ENCODE measurements at regions not wholly inside any gene's neighbourhood (a gene's known extent, or its start where the extent isn't known, plus 50 kb on each side); places are given as distances from the start of the nearest gene placed in this dataset.
"Not testable (repeated sequence)": the region's sequence is repeated elsewhere in the genome, so short reads cannot be mapped to it uniquely, and the experiment has no call there.

- no peak for DNase-seq (ENCODE audit: low read depth, low spot score)
Observed at GRCh38 chr6:166806962-166807757, 149.2 kb downstream of the RNASET2 start.

DNA sequence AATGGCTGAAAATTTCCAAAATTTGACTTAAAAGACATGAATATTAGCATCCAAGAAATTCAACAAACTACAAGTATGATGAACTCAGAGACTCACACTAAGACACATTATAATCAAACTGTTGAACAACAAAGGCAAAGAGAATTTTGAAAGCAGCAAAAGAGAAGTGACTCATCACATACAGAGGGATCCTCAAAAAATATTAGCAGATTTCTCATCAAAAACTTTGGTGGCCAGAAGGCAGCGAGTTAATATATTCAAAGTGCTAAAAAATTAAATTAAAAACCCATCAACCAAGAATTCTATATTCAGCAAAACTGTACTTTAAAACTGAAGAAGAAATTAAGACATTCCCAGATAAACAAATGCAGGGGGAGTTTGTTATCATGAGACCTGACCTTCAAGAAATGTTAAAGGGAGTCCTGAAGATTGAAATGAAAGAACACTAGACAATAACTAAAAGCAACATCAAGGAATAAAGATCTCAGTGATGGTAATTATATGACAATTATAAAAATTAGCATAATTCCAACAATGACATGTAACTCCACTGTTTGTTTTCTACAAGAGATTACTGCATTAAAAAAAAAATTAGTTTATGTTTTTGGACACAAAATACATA, 150.0 kb downstream of the RNASET2 start:
- no peak for DNase-seq (ENCODE audit: low read depth, low spot score)

GRCh38 chr6:166803471-166803870, 152.9 kb downstream of the RNASET2 start:
- DNase-seq (ENCODE audit: low read depth, low spot score): no peak

DNA sequence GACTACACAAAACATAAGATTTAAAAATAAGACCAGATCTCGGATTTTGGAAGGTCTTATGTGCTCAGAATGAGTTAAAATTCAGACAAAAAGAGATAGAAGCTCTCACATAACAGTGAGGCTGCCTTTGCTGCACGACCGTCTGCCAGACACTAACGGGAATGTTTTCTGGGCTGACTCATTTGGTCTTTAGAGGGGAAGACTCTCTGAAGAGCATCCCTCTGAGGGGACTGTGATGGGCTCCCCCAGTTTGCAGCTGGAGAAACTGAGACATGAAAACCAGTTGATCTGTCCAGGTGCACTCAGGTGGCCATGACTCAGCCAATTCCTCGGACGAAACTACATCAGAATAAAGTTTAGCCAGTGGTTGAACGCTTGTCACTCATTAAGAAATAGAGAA, 153.9 kb downstream of the RNASET2 start:
- DNase-seq (ENCODE audit: low read depth, low spot score): no peak

- no peak for DNase-seq (ENCODE audit: low read depth, low spot score)
Observed at GRCh38 chr6:166800137-166800536, 156.2 kb downstream of the RNASET2 start.

- DNase-seq (ENCODE audit: low read depth, low spot score): no peak
Observed at GRCh38 chr6:166798652-166799051, 157.7 kb downstream of the RNASET2 start.

- no peak for DNase-seq (ENCODE audit: low read depth, low spot score)
Observed at GRCh38 chr6:166796610-166797009, 159.7 kb downstream of the RNASET2 start.

DNA sequence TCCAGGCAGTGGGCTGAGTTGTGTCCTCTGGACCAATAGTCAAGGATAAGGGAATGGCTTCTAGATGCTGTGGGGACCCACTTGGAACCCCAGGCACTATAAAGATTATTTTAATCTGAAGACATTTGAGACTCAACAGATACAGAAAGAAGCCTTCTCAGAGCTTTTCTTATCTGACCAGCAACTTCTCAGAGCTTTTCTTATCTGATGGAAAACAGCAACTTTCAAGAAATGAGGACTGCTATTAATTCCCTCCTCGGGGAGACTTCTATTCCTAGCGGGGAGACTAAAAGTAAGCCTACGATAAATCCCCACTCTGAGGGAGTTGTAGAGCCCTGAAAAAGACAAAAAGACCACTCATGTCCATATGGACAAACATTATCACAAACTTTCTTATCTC, 160.5 kb downstream of the RNASET2 start:
- no peak for DNase-seq (ENCODE audit: low read depth, low spot score)

DNA sequence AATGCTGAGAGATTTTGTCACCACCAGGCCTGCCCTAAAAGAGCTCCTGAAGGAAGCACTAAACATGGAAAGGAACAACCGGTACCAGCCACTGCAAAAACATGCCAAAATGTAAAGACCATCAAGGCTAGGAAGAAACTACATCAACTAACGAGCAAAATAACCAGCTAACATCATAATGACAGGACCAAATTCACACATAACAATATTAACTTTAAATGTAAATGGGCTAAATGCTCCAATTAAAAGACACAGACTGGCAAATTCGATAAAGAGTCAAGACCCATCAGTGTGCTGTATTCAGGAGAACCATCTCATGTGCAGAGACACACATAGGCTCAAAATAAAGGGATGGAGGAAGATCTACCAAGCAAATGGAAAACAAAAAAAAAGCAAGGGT, 163.8 kb upstream of the RPS6KA2 start:
- not testable (repeated sequence) for DNase-seq (ENCODE audit: low read depth, low spot score)

- not testable (repeated sequence) for DNase-seq (ENCODE audit: low read depth, low spot score)
Observed at GRCh38 chr6:166788846-166789529, 161.9 kb upstream of the RPS6KA2 start.

DNA sequence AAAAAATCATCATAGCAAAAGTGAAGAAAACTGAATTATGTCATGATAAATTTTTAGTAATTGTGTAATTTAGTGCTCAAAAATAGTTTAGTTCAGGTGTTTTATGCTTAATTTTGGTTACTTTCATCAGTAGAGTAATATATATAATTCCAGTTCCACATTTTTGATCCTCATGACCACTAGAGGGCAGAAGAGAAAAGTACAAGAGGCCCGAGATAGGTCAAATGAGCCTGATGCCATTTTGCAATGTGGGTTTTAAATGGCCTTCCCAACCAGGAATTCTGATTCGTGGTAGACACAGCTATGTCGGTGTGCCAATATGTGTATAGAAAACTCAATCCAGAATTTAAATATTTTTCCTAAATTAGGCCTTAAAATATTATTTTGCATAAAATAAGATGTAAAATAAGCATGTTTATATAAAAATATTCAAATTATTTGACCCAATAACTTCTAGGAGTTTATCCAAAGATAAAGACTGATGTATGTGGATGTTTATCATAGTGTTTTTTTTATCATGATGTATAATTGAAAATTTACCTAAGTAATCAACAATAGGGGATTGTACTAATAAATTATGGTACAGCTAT, 159.7 kb upstream of the RPS6KA2 start:
- peak; percentile 22 for DNase-seq (ENCODE audit: low read depth, low spot score)

- no peak for DNase-seq (ENCODE audit: low read depth, low spot score)
Observed at GRCh38 chr6:166785131-166785530, 158.1 kb upstream of the RPS6KA2 start.

- no peak for DNase-seq (ENCODE audit: low read depth, low spot score)
Observed at GRCh38 chr6:166784691-166785090, 157.6 kb upstream of the RPS6KA2 start.

GRCh38 chr6:166782520-166782919, 155.5 kb upstream of the RPS6KA2 start:
- DNase-seq (ENCODE audit: low read depth, low spot score): no peak

- no peak for DNase-seq (ENCODE audit: low read depth, low spot score)
Observed at GRCh38 chr6:166781331-166781730, 154.3 kb upstream of the RPS6KA2 start.

GRCh38 chr6:166779963-166780683, 153.1 kb upstream of the RPS6KA2 start:
- DNase-seq (ENCODE audit: low read depth, low spot score): no peak

DNA sequence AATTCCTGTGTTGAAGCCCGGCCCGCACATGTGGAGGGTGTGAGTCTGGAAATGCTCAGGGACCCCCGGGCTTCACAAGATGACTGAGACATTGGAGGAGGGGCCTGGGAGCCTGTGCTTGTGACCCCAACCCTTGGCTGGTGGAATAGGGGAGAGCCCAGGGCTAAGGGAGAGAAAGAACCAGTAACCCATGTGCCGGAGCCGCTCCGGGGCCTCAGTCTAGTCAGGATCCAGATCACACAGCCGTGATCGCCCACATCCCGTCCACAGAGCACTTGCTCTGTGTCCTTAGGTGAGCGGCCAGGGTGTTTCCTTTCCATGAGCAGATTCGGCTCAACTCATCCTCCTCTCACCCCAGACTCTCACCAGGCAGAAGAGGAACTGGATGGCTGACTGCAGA, 152.3 kb upstream of the RPS6KA2 start:
- DNase-seq (ENCODE audit: low read depth, low spot score): no peak

DNA sequence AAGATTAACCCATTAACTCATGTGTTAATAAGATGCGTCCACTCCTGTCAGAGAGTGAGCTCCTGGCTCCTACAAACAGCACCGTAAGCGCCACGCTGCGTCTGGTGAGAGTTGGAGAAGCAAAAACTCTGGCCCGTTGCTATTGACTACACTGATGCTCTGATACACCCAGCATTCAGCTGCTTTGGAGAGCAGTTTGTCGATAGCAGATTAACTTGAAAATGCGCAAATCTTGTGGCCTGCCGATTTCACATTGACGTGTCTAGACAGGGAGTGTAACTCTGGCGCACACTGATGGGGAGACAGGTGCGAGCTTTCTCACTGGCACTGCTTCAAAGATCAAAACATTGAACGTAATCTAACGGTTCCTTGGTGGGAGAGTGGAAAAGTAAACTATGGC, 151.7 kb upstream of the RPS6KA2 start:
- no peak for DNase-seq (ENCODE audit: low read depth, low spot score)

DNA sequence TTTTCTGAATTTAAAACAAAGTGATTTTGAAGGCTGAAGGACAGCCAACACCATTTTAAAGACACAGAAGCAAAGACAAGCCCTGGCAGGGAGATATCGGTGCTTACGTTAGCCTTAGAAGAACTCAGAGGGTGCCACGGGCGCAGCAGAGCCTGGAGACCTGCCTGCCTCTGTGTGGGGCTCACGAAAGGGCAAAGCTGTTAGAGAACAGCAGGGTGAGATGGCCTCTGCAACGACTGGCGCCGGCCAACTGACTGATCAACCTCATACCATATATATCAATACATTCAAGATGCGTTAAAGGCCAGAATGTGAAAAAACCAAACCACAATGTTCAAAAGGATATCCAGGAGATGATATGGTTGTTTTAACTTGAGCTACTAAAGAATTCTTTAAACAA, 151.0 kb upstream of the RPS6KA2 start:
- DNase-seq (ENCODE audit: low read depth, low spot score): no peak

- no peak for DNase-seq (ENCODE audit: low read depth, low spot score)
Observed at GRCh38 chr6:166777096-166777630, 150.1 kb upstream of the RPS6KA2 start.

DNA sequence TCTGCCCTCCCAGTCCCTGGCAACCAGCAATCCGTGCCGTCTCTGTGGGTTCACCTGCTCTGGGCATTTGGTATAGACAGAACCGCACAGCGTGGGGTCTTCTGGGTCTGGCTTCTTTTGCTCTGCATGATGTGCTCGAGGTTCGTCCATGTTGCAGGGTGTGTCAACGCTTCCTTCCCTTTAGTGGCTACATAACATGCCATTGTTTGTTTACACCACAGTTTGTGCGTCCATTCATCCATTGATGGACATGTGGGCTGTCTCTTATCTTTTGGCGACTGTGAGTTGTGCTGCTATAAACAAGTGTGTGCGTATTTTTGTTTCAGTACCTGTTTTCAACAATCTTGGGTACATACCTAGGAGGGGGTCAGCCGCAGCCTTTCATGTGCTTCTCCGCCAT, 149.5 kb upstream of the RPS6KA2 start:
- DNase-seq (ENCODE audit: low read depth, low spot score): no peak
